Kidney (tissue), 13 donors: ENCODE measurements at regions not wholly inside any gene's neighbourhood (a gene's known extent, or its start where the extent isn't known, plus 50 kb on each side); places are given as distances from the start of the nearest gene placed in this dataset.

Experiments used
- DNase-seq, 5 donors: peaks; one replicate each; pipeline ENCODE4 v3.0.0-alpha.2; 2013 to 2020
- FAIRE-seq: peaks from 2 replicates; lab custom pipeline; 2012; peaks lifted over from hg19 to GRCh38; lab: Jason Lieb, UNC
- H3K27ac ChIP-seq, 2 donors: one replicate each; pipeline ENCODE4 v1.7.0; 2013; ENCODE audit warnings: low read depth in 2 of 2, low read length in 2 of 2, inconsistent platforms in 1 of 2
- H3K27me3 ChIP-seq: one replicate; pipeline ENCODE4 v1.7.1; 2013; ENCODE audit warnings: low read length, inconsistent platforms; ENCODE audit not compliant: control insufficient read depth, insufficient read depth
- H3K36me3 ChIP-seq, 3 donors: one replicate each; pipeline versions ENCODE4 v1.7.0 to v1.7.1; 2013; ENCODE audit warnings: low read length in 3 of 3, control low read depth in 1 of 3, inconsistent platforms in 1 of 3; ENCODE audit not compliant: insufficient read depth in 3 of 3, control insufficient read depth in 2 of 3
- H3K4me1 ChIP-seq, 3 donors: one replicate each; pipeline versions ENCODE4 v1.7.0 to v1.7.1; 2013; ENCODE audit warnings: low read length in 3 of 3, inconsistent platforms in 1 of 3, low read depth in 1 of 3; ENCODE audit not compliant: control insufficient read depth in 2 of 3, insufficient read depth in 2 of 3
- H3K4me3 ChIP-seq, 3 donors: one replicate each; pipeline versions ENCODE4 v1.7.0 to v1.8.1; 2013; ENCODE audit warnings: low read length in 3 of 3, control low read depth in 1 of 3, inconsistent platforms in 1 of 3
- H3K9ac ChIP-seq, 3 donors: one replicate each; pipeline versions ENCODE4 v1.7.0 to v1.7.1; 2013; ENCODE audit warnings: low read length in 3 of 3, control low read depth in 1 of 3, inconsistent platforms in 1 of 3
- H3K9me3 ChIP-seq, 3 donors: one replicate each; pipeline versions ENCODE4 v1.7.0 to v1.7.1; 2013; ENCODE audit warnings: low read length in 3 of 3, control low read depth in 1 of 3, inconsistent platforms in 1 of 3; ENCODE audit not compliant: control insufficient read depth in 2 of 3, insufficient read depth in 1 of 3
- intact Hi-C: fragments of 100-400 bp; cut with DNase I; formaldehyde crosslinking; loops from one replicate; pipeline ENCODE4 v1.11.1; 2022
- TF ChIP-seq, protein P1 (sequence below): IDR thresholded peaks from 3 replicates; pipeline ENCODE4 v1.5.1; 2012; ENCODE audit warnings: mild to moderate bottlenecking, moderate library complexity, borderline replicate concordance; ENCODE audit not compliant: insufficient read depth; ENCODE audit errors: extremely low read depth
- donor health status: control.
- donor health status: control.
- donor health status: control.
- donor health status: control.
- donor health status: control.
- donor health status: DM: yes; HTN: yes; CAD: no.
- donor health status: Normal renal cell carcinoma (clear cell type).

- intact Hi-C loops = no loop called here
- H3K9me3 ChIP-seq = no peaks in the 10 kb centered on the region
- no peaks in the 10 kb centered on the region for H3K36me3 ChIP-seq
- H3K4me1 ChIP-seq = no peaks in the 10 kb centered on the region
- no peak for DNase-seq
- FAIRE-seq = no peak
- TF ChIP-seq, protein P1, sequence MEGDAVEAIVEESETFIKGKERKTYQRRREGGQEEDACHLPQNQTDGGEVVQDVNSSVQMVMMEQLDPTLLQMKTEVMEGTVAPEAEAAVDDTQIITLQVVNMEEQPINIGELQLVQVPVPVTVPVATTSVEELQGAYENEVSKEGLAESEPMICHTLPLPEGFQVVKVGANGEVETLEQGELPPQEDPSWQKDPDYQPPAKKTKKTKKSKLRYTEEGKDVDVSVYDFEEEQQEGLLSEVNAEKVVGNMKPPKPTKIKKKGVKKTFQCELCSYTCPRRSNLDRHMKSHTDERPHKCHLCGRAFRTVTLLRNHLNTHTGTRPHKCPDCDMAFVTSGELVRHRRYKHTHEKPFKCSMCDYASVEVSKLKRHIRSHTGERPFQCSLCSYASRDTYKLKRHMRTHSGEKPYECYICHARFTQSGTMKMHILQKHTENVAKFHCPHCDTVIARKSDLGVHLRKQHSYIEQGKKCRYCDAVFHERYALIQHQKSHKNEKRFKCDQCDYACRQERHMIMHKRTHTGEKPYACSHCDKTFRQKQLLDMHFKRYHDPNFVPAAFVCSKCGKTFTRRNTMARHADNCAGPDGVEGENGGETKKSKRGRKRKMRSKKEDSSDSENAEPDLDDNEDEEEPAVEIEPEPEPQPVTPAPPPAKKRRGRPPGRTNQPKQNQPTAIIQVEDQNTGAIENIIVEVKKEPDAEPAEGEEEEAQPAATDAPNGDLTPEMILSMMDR = no peak
- no peak overlapping the region for H3K9ac ChIP-seq
- H3K4me3 ChIP-seq = no peak overlapping the region
- no peaks in the 10 kb centered on the region for H3K27me3 ChIP-seq
- no peak overlapping the region for H3K27ac ChIP-seq
Observed at GRCh38 chr2:217092710-217093379, 233.0 kb upstream of the TNP1 start.

DNA sequence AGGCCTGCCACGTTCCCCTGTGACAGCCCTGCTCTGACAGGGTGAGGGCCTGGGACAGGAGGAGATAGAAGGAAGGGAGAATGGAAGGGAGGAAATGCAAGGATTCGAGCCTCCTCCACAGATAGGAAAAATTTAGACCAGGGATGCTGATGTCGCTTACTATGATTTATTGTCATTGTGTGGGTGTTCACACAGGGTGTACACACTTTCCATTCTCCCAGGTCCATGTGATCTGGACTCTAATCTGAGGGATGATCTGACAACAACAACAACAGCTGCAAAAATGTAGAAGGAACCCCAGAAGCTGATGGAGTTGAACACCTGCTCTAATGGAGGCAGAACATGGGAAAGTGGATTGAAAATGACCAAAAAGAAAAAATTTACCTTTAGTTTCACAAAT lies 231.7 kb upstream of the TNP1 start:
- Histone ChIP-seq H3K36me3 (no peaks in the 10 kb centered on the region), H3K4me1 (no peaks in the 10 kb centered on the region), H3K4me3 (no peak overlapping the region), H3K9ac (no peak overlapping the region), H3K27ac (no peak overlapping the region), H3K9me3 (no peaks in the 10 kb centered on the region), H3K27me3 (no peaks in the 10 kb centered on the region)
- intact Hi-C loops = no loop called here
- FAIRE-seq (no peak), DNase-seq (no peak)
- TF ChIP-seq, protein P1 = no peak

DNA sequence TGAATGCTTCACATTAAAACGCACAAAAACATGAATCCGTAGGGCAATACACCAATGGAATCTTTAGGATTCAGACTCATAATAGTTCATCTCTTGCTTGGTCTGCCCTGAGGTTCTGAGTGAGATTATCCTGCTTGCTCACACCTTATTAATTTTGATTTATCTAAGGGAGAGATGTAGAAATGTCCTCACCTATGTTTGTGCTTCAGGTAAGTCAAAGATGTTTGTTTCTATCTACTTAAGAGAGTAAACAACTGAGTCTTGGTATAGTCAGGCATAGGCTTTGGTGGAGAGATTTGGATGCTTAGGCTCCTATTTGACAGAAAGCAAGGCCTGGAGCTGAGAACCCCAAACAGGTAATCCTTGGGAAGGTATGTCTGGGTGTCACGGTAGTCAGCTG lies 231.0 kb upstream of the TNP1 start:
- H3K9me3 ChIP-seq = no peaks in the 10 kb centered on the region
- intact Hi-C loops = no loop called here
- no peaks in the 10 kb centered on the region for H3K36me3 ChIP-seq
- FAIRE-seq = no peak
- TF ChIP-seq, protein P1 = no peak
- no peaks in the 10 kb centered on the region for H3K4me1 ChIP-seq
- H3K9ac ChIP-seq = no peak overlapping the region
- H3K27me3 ChIP-seq = no peaks in the 10 kb centered on the region
- DNase-seq = no peak
- H3K4me3 ChIP-seq = no peak overlapping the region
- no peak overlapping the region for H3K27ac ChIP-seq
